ENCODE measurements at regions not wholly inside any gene's neighbourhood (a gene's known extent, or its start where the extent isn't known, plus 50 kb on each side); places are given as distances from the start of the nearest gene placed in this dataset.

DNA sequence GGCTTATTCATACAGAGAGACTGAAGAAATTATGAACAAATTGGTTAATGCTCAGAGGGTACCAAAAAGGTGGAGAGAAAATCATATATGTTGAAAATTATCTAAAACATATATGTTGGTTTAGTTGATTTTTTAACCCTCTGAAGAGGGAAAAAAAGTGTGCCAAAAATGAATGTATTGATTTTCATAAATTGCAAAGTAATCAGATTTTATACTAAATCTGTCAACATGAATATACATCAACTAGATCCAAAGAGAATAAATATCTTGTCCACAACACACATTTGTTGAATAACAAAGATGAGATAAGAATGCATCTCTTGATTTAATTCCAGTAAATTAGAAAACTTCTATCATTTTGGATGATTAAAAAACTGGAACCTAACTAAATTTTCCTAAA, 125.3 kb upstream of the TACR3 start:
- TF ChIP-seq POLR2A (IDR thresholded peaks at IDR 0.05) (no peak), CTCF (IDR thresholded peaks at IDR 0.05) (no peak)
